ENCODE measurements at regions not wholly inside any gene's neighbourhood (a gene's known extent, or its start where the extent isn't known, plus 50 kb on each side); places are given as distances from the start of the nearest gene placed in this dataset.
"Not testable (repeated sequence)": the region's sequence is repeated elsewhere in the genome, so short reads cannot be mapped to it uniquely, and the experiment has no call there.

GRCh38 chr9:87336914-87337333, 160.7 kb upstream of the DAPK1 start:
- DNase-seq = peak; percentile 74

- DNase-seq = no peak
These were observed 160.2 kb upstream of the DAPK1 start for GRCh38 chr9:87337335-87338087.

- DNase-seq = peak; percentile 41
These were observed 159.3 kb upstream of the DAPK1 start for GRCh38 chr9:87338088-87338989.

DNA sequence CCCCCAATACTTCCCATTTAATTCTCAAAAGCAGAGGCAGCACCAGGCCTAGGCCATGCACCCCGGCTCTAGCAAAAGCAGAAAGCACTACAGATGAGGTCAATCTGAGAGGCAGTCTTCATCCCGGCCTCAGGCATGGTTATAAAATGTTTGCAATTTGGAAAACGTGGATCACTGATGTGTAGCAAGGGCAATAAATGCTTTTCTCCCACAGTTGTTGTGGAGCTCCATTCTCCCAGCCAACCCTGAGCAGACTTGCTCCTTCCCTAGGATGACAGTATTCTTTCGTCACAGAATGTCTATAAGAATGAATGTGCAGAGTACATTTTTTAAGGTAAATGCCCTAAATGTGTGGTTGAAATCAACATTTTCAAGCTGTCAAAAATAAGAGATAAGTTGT, 157.3 kb upstream of the DAPK1 start:
- no peak for DNase-seq

DNA sequence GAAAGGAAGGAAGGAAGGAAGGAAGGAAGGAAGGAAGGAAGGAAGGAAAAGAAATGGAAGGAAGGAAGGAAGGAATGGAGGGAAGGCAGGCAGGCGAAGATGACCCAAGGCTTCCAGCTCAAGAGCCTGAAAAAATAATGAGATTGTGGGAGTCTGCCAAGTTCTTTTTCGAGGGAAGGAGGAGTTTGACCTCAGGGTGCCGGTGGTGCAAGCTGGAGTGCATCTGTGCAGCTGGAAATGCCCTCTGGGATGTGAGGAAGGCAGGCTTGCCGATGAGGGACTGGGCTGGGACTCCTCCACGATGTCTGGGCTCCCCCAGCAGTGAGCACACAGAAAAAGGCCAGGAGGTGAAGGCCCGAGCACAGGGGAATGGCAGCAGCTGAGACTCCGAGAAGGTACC, 154.9 kb upstream of the DAPK1 start:
- no peak for DNase-seq

GRCh38 chr9:87343816-87344430, 153.7 kb upstream of the DAPK1 start:
- no peak for DNase-seq

GRCh38 chr9:87346061-87346665, 151.5 kb upstream of the DAPK1 start:
- no peak for DNase-seq

DNA sequence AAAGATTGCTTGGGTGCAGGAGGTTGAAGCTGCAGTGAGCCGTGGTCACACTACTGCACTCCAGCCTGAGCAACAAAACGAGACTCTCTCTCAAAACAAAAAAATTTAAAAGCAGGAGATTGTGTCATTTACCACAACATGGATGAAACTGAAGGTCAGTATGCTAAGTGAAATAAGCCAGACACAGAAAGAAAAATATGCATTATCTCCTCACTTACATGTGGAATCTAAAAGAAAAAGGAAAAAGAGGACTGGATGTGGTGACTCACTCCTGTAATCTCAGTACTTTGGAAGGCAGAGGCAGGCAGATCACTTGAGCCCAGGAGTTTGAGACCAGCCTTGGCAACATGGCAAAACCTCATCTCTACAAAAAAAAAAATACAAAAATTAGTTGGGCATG, 146.8 kb upstream of the DAPK1 start:
- no peak for DNase-seq

GRCh38 chr9:87353301-87353700, 144.4 kb upstream of the DAPK1 start:
- DNase-seq = no peak

- DNase-seq = no peak
These were observed 143.5 kb upstream of the DAPK1 start for GRCh38 chr9:87354147-87354546.

GRCh38 chr9:87357600-87357999, 140.1 kb upstream of the DAPK1 start:
- no peak for DNase-seq

- no peak for DNase-seq
These were observed 138.4 kb upstream of the DAPK1 start for GRCh38 chr9:87359264-87359663.

DNA sequence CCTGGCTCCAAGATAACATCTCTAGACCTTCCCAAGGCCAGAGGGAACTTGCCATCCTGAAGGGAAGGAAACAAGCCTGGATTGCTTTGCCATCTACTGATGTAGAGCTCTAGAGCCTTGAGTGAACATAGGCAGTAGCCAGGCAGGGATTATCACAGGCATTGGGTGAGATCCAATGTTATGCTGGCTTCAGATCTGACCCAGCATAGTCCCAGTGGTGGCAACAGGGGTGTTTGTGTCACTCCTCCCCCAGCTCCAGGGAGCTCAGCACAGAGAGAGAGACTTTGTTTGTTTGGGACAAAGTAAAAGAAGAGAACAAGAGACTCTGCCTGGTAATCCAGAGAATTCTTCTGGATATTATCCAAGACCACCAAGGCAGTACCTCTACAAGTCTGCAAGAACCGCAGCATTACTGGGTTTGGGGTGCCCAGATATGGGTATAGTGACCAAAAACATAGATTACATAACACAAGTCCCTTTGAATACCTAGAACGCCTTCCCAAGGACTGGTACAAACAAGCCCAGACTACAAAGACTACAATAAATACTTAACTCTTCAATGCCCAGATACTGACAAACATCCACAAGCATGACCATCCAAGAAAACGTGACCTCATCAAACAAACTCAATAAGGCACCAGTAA, 137.6 kb upstream of the DAPK1 start:
- no peak for DNase-seq

- DNase-seq = no peak
These were observed 127.5 kb upstream of the DAPK1 start for GRCh38 chr9:87370049-87370685.

DNA sequence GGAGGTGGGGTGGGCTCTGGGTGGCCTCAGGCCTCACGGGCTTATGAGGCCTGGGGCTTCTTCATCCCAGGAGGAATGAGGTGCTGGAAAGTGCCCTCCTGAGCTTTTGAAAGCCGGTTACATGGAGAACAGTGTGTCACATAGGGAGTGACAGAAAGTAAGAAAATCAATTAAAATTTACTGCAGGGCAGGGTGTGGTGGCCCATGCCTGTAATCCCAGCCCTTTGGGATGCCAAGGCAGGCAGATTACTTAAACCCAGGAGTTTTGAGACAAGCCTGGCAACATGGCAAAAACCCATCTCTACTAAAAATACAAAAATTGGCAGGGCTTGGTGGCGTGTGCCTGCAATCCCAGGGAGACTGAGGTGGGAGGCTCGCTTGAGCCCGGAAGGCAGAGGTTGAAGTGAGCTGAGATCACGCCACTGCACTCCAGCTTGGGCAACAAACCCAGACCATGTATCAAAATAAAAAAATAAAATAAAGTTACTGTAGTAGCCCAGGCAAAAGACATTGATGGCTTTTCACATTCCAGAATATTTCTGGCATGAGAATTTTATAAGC, 125.8 kb upstream of the DAPK1 start:
- DNase-seq = no peak

- peak; percentile 37 for DNase-seq
These were observed 125.3 kb upstream of the DAPK1 start for GRCh38 chr9:87372356-87372851.

GRCh38 chr9:87374023-87374919, 123.4 kb upstream of the DAPK1 start:
- not testable (repeated sequence) for DNase-seq

DNA sequence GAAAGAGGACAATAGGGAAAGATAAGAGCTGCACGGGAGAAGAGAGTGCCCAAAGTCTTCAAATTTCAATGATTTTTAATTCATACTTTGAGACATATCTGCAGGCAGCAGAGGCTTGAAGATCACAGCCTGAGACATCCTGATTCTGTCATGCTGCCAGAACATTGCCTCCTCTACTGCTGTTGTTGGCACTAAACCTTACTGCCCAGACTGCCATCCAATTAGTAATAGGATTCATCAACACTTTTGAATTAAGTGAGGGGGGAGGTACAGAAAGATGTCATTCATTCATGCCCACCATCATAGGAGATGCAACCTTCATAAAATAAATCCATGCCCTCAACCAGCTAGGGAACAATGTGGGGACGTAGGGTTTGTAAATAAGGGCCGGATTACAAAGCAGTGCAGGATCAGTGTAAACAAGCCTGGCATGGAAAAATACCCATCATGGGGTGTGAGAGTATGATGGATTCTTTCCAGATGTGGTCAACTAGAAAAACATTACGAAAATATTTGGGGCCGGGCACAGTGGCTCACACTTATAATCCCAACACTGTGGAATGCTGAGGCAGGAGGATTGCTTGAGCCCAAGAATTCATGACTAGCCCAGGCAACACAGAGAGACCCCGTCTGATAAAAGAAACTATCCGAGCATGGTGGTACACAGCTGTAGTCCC, 122.1 kb upstream of the DAPK1 start:
- DNase-seq = no peak

DNA sequence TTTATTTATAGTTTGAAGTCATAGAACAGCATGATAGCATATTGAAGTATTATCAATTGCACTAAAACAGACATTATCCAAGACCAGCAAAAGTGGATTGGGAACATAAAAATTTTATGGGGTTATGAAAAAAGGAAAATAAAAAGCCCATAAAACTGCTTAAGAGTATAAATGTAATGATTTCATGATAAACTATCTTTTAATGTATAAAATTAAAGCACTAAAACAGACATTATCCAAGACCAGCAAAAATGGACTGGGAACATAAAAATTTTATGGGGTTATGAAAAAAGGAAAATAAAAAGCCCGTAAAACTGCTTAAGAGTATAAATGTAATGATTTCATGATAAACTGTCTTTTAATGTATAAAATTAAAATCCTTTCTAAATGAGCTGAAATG, 119.0 kb upstream of the DAPK1 start:
- no peak for DNase-seq
